Kidney (tissue), 13 donors: ENCODE measurements at regions not wholly inside any gene's neighbourhood (a gene's known extent, or its start where the extent isn't known, plus 50 kb on each side); places are given as distances from the start of the nearest gene placed in this dataset.

Experiments
- DNase-seq, 5 donors: peaks; one replicate each; pipeline ENCODE4 v3.0.0-alpha.2; 2013 to 2020
- FAIRE-seq: peaks from 2 replicates; lab custom pipeline; 2012; peaks lifted over from hg19 to GRCh38; lab: Jason Lieb, UNC
- H3K27ac ChIP-seq, 2 donors: one replicate each; pipeline ENCODE4 v1.7.0; 2013; ENCODE audit warnings: low read depth in 2 of 2, low read length in 2 of 2, inconsistent platforms in 1 of 2
- H3K27me3 ChIP-seq: one replicate; pipeline ENCODE4 v1.7.1; 2013; ENCODE audit warnings: low read length, inconsistent platforms; ENCODE audit not compliant: control insufficient read depth, insufficient read depth
- H3K36me3 ChIP-seq, 3 donors: one replicate each; pipeline versions ENCODE4 v1.7.0 to v1.7.1; 2013; ENCODE audit warnings: low read length in 3 of 3, control low read depth in 1 of 3, inconsistent platforms in 1 of 3; ENCODE audit not compliant: insufficient read depth in 3 of 3, control insufficient read depth in 2 of 3
- H3K4me1 ChIP-seq, 3 donors: one replicate each; pipeline versions ENCODE4 v1.7.0 to v1.7.1; 2013; ENCODE audit warnings: low read length in 3 of 3, inconsistent platforms in 1 of 3, low read depth in 1 of 3; ENCODE audit not compliant: control insufficient read depth in 2 of 3, insufficient read depth in 2 of 3
- H3K4me3 ChIP-seq, 3 donors: one replicate each; pipeline versions ENCODE4 v1.7.0 to v1.8.1; 2013; ENCODE audit warnings: low read length in 3 of 3, control low read depth in 1 of 3, inconsistent platforms in 1 of 3
- H3K9ac ChIP-seq, 3 donors: one replicate each; pipeline versions ENCODE4 v1.7.0 to v1.7.1; 2013; ENCODE audit warnings: low read length in 3 of 3, control low read depth in 1 of 3, inconsistent platforms in 1 of 3
- H3K9me3 ChIP-seq, 3 donors: one replicate each; pipeline versions ENCODE4 v1.7.0 to v1.7.1; 2013; ENCODE audit warnings: low read length in 3 of 3, control low read depth in 1 of 3, inconsistent platforms in 1 of 3; ENCODE audit not compliant: control insufficient read depth in 2 of 3, insufficient read depth in 1 of 3
- CTCF ChIP-seq: IDR thresholded peaks from 3 replicates; pipeline ENCODE4 v1.5.1; 2012; ENCODE audit warnings: mild to moderate bottlenecking, moderate library complexity, borderline replicate concordance; ENCODE audit not compliant: insufficient read depth; ENCODE audit errors: extremely low read depth
- intact Hi-C: fragments of 100-400 bp; cut with DNase I; formaldehyde crosslinking; loops from one replicate; pipeline ENCODE4 v1.11.1; 2022
- donor health status: control.
- donor health status: control.
- donor health status: control.
- donor health status: control.
- donor health status: control.
- donor health status: DM: yes; HTN: yes; CAD: no.
- donor health status: Normal renal cell carcinoma (clear cell type).

- no peak for FAIRE-seq
- Histone ChIP-seq H3K27ac (no peak overlapping the region), H3K27me3 (no peaks in the 10 kb centered on the region), H3K4me3 (no peak overlapping the region), H3K9me3 (peaks cover 0 to under 1% (median 0%) of the 10 kb centered on the region in 3 donors), H3K4me1 (no peaks in the 10 kb centered on the region), H3K36me3 (no peaks in the 10 kb centered on the region), H3K9ac (no peak overlapping the region)
- intact Hi-C loops, result no loop called here
- no peak for TF ChIP-seq CTCF
- no peak for DNase-seq
These were observed 63.5 kb upstream of the FYN start for GRCh38 chr6:111936718-111937117.

GRCh38 chr6:111938710-111939109 lies 65.5 kb upstream of the FYN start:
- Histone ChIP-seq H3K4me1 (no peaks in the 10 kb centered on the region), H3K9ac (no peak overlapping the region), H3K27me3 (no peaks in the 10 kb centered on the region), H3K27ac (no peak overlapping the region), H3K9me3 (peaks cover 0 to 5% (median 0%) of the 10 kb centered on the region in 3 donors), H3K36me3 (no peaks in the 10 kb centered on the region), H3K4me3 (no peak overlapping the region)
- intact Hi-C loops, result no loop called here
- no peak for TF ChIP-seq CTCF
- FAIRE-seq (no peak), DNase-seq (no peak)

GRCh38 chr6:111939902-111940301 lies 66.7 kb upstream of the FYN start:
- intact Hi-C loops, result no loop called here
- Histone ChIP-seq H3K9ac (no peak overlapping the region), H3K36me3 (no peaks in the 10 kb centered on the region), H3K4me3 (no peak overlapping the region), H3K27ac (no peak overlapping the region), H3K9me3 (peaks cover 0 to 5% (median 0%) of the 10 kb centered on the region in 3 donors), H3K4me1 (no peaks in the 10 kb centered on the region), H3K27me3 (no peaks in the 10 kb centered on the region)
- FAIRE-seq (no peak), DNase-seq (no peak)
- TF ChIP-seq CTCF, result no peak

- intact Hi-C loops, result no loop called here
- no peak for TF ChIP-seq CTCF
- no peak for DNase-seq
- Histone ChIP-seq H3K4me3 (no peak overlapping the region), H3K4me1 (no peaks in the 10 kb centered on the region), H3K36me3 (no peaks in the 10 kb centered on the region), H3K9ac (no peak overlapping the region), H3K9me3 (peaks cover 0 to 5% (median 0%) of the 10 kb centered on the region in 3 donors), H3K27ac (no peak overlapping the region), H3K27me3 (no peaks in the 10 kb centered on the region)
- no peak for FAIRE-seq
These were observed 67.5 kb upstream of the FYN start for GRCh38 chr6:111940801-111941200.
